Brain microvascular endothelial cell (primary cell): ENCODE measurements at regions not wholly inside any gene's neighbourhood (a gene's known extent, or its start where the extent isn't known, plus 50 kb on each side); places are given as distances from the start of the nearest gene placed in this dataset.

Source experiments
- DNase-seq: peaks from one replicate; pipeline ENCODE4 v3.0.0-alpha.2; 2020
- H3K27ac ChIP-seq: fragments of 250-450 bp; sonication (Bioruptor Pico); 2 replicates; pipeline ENCODE4 v1.5.1; 2020; ENCODE audit warnings: mild to moderate bottlenecking, moderate library complexity
- H3K27me3 ChIP-seq: fragments of 250-450 bp; sonication (Bioruptor Pico); replicated peaks from 2 replicates; pipeline ENCODE4 v1.5.1; 2020; ENCODE audit warnings: mild to moderate bottlenecking
- H3K36me3 ChIP-seq: fragments of 250-450 bp; sonication (Bioruptor Pico); replicated peaks from 2 replicates; pipeline ENCODE4 v1.5.1; 2020; ENCODE audit warnings: mild to moderate bottlenecking
- H3K4me3 ChIP-seq: 2 replicates; pipeline ENCODE4 v1.5.1; 2011; ENCODE audit warnings: low read depth, mild to moderate bottlenecking, control low read depth, low read length, moderate library complexity
- in situ Hi-C: cut with HindIII; loops from 2 replicates; pipeline ENCODE4 v1.10.0; 2017; ENCODE audit warnings: low sequenced_read_pairs, low pct_ligation_motif_present
- TF ChIP-seq, protein P1 (sequence below): IDR thresholded peaks from 2 replicates; pipeline ENCODE4 v1.5.1; 2011; ENCODE audit warnings: low read depth, mild to moderate bottlenecking, moderate library complexity, low read length, control low read depth, inconsistent platforms; ENCODE audit errors: missing control alignments

DNA sequence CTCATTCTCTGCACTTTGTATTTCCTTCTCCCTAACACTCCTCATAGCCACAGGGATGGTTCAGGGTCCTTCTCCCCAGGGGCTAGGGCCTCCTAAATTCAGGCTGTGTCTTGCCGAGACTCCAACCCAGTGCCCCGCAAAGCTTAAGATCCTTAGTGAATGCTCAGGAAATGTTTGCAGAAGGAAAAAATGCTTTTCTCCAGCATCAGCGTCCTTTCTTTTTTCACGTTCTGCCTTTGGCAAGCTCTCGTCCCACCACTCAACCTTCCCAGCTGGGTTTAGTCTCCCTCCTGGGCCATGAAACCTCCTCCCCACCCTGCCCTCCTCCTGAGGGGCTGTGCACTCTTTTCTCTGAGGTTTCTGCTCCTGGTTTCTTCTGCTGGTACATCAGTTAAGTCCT, 503.8 kb upstream of the B3GAT1 start:
- Histone ChIP-seq H3K4me3 (no peak overlapping the region), H3K36me3 (no peaks in the 10 kb centered on the region), H3K27ac (no peak overlapping the region), H3K27me3 (no peaks in the 10 kb centered on the region)
- DNase-seq = no peak
- TF ChIP-seq, protein P1, sequence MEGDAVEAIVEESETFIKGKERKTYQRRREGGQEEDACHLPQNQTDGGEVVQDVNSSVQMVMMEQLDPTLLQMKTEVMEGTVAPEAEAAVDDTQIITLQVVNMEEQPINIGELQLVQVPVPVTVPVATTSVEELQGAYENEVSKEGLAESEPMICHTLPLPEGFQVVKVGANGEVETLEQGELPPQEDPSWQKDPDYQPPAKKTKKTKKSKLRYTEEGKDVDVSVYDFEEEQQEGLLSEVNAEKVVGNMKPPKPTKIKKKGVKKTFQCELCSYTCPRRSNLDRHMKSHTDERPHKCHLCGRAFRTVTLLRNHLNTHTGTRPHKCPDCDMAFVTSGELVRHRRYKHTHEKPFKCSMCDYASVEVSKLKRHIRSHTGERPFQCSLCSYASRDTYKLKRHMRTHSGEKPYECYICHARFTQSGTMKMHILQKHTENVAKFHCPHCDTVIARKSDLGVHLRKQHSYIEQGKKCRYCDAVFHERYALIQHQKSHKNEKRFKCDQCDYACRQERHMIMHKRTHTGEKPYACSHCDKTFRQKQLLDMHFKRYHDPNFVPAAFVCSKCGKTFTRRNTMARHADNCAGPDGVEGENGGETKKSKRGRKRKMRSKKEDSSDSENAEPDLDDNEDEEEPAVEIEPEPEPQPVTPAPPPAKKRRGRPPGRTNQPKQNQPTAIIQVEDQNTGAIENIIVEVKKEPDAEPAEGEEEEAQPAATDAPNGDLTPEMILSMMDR = no peak
- in situ Hi-C loops = no loop called here

DNA sequence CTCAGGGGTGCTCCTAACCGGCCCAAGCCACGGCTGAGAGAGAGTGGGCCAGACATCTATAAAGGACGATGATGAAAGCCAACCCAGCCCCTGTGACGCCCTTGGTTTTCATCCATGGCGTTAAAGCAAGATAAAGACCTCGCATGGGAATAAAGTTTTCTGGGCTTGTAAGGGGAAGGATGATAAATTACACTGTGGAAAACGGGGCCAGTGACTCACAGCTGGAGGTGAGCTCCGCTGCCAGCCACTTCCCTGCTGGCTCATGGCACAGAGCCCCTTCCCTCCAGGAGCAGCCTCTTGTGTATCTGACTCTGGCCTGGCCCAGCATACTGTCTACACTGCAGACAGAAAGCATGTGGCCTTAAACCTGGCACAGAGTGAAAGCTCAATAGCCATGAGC, 503.2 kb upstream of the B3GAT1 start:
- TF ChIP-seq, protein P1 = no peak
- no peak overlapping the region for H3K27ac ChIP-seq
- peak; percentile 9 for DNase-seq
- H3K36me3 ChIP-seq = no peaks in the 10 kb centered on the region
- in situ Hi-C loops = no loop called here
- no peak overlapping the region for H3K4me3 ChIP-seq
- H3K27me3 ChIP-seq = no peaks in the 10 kb centered on the region

DNA sequence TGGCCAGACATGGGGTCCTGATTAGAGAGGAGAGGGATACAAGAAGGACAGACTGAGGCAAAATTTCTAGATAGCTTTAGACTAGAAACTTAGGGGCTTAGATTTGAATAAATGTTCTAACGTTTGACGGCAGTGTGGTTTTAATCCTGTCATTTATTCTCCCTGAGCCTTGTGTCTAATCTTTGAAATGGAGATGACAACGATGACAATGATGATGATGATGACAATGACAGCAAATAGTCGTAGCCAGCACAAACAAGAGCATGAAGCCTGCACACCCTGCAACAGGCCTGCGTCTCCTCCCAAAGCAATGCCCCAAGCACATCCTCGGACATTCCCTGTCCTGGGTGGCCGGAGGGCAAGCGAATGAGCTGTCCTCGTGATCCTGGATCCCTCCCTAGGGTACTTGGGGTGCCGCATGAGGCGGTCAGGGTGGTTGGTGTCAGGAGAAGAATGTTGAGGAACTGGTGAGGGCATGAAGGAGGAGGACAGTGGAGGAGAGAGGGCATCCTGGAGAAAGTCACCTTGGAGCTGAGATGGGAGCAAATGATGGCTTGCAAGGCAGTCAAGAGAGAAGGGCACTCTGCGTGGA, 502.1 kb upstream of the B3GAT1 start:
- Histone ChIP-seq H3K27ac (no peak overlapping the region), H3K4me3 (no peak overlapping the region), H3K36me3 (no peaks in the 10 kb centered on the region), H3K27me3 (no peaks in the 10 kb centered on the region)
- no peak for DNase-seq
- in situ Hi-C loops = no loop called here
- TF ChIP-seq, protein P1 = no peak

DNA sequence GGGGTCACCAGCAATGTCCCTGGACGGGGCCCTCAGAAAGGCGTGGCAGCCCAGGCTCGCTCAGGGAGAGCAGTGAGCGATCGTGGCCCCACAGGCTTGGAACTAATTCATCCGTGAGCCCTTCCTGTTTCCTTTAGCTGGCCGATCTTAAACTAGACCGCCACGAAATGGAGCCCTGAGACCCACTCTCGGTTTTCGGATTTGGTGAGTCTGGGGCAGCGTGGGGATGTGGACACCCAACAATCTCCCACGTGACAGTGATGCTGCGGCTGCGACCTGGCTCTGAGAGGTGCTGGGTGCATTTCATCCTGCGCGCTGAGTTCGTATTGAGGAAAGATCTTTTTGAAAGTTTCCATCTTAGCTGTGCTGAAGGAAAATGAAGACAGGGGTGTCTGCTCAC, 501.3 kb upstream of the B3GAT1 start:
- in situ Hi-C loops = no loop called here
- no peaks in the 10 kb centered on the region for H3K27me3 ChIP-seq

DNA sequence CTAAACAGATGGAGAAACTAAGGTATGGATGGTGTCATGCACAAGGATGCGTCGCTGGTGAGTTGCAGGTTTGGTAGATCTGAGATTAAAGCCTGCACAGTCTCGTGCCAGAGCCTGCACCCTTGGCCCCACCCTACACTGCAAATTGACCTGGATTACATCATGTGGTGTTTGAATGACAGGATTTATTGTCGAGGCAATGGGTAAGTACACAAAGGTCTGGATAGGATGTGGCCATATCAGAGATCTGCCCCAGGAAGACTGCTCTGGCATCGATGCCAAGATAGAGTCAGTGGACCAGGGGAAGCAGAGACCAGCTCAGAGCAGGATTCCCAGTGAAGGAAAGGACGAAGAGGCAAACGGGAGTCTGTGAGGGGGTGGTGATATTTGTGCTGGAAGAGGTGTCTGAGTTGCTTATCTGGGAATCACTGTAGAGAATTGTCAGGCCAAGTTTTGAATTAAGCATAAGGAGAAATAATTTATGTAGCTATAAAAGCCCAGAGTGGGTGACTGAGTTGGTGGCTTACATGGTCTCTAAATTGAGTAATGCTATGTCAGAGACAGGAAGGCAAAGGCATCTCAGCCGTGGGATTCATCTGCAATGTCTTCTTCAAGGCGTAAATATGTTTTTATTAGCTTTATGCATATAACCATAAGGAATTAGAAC, 499.6 kb upstream of the B3GAT1 start:
- no peaks in the 10 kb centered on the region for H3K36me3 ChIP-seq
- no peaks in the 10 kb centered on the region for H3K27me3 ChIP-seq
- H3K4me3 ChIP-seq = no peak overlapping the region
- in situ Hi-C loops = no loop called here
- no peak overlapping the region for H3K27ac ChIP-seq
- TF ChIP-seq, protein P1 = no peak
- no peak for DNase-seq

More for the DNA sequence above, 501.3 kb upstream of the B3GAT1 start:
- H3K27ac ChIP-seq = no peak overlapping the region
- H3K36me3 ChIP-seq = no peaks in the 10 kb centered on the region
- DNase-seq = no peak
- TF ChIP-seq, protein P1 = no peak
- H3K4me3 ChIP-seq = no peak overlapping the region

DNA sequence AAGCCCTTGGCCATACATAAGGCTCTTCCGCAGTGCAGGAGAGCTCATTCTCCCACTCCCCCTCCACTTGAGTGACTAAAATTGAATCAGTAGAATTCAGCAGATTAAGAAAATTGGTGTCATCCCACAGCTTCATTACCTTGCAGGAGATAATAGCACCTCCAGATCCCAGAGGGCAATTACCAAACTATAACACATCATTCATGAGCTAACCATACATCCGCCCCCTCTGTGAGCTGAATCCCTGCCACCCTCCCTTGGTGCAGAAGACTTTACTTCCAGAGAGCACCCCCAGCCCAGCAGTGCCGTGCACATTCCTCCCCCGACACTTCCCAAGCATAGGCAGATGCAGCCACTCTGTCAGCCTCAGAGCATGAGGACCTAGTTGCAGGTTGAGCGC, 496.5 kb upstream of the B3GAT1 start:
- no peaks in the 10 kb centered on the region for H3K36me3 ChIP-seq
- H3K4me3 ChIP-seq = no peak overlapping the region
- H3K27me3 ChIP-seq = no peaks in the 10 kb centered on the region
- in situ Hi-C loops = no loop called here
- no peak for DNase-seq
- no peak overlapping the region for H3K27ac ChIP-seq
- TF ChIP-seq, protein P1 = no peak
